ENCODE measurements at regions not wholly inside any gene's neighbourhood (a gene's known extent, or its start where the extent isn't known, plus 50 kb on each side); places are given as distances from the start of the nearest gene placed in this dataset.

- no peaks in the 10 kb centered on the region for H3K27me3 ChIP-seq (ENCODE audit: low read length)
- no peak overlapping the region for H2AFZ ChIP-seq (ENCODE audit: low read length)
- H3K9me2 ChIP-seq (replicated peaks; ENCODE audit: insufficient read depth, low read length) = no peaks in the 10 kb centered on the region
- no peak overlapping the region for H3K4me3 ChIP-seq (ENCODE audit: low read length)
- H3K4me1 ChIP-seq (ENCODE audit: low read length) = no peaks in the 10 kb centered on the region
- no peaks in the 10 kb centered on the region for H3K36me3 ChIP-seq (ENCODE audit: insufficient read depth, low read length)
- H4K20me1 ChIP-seq (ENCODE audit: insufficient read depth, low read depth, low read length) = no peaks in the 10 kb centered on the region
- DNase-seq = no peak
- no peak overlapping the region for H3K27ac ChIP-seq (ENCODE audit: low read length)
- no peak overlapping the region for H3K9ac ChIP-seq (ENCODE audit: low read length)
- no peaks in the 10 kb centered on the region for H3K79me2 ChIP-seq (ENCODE audit: low read length)
- H3K4me2 ChIP-seq (ENCODE audit: low read depth, low read length, poor library complexity, severe bottlenecking) = no peak overlapping the region
- H3K9me3 ChIP-seq (ENCODE audit: low read length) = no peaks in the 10 kb centered on the region
Measured at GRCh38 chr2:18411626-18412025, 148.8 kb downstream of the RDH14 start.

DNA sequence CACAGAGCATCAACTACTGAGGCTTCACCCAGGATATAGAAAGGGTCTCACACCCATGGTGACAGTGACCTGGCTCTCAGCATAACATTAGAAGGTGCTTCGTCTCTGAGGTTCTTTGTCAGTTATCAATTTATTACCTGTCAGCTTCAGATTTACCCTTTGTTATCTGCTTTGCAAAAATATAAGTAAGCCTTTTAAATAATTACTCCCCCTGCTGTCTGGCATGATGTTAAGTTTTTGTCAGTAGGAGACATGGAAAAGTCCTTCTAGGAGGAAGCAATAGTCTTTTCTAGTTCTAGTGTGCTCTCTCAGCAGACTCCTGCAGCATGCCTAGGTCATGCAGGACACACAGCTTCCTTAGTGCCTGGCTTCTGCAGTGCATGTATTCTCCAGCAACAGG, 149.9 kb downstream of the RDH14 start:
- no peaks in the 10 kb centered on the region for H3K9me2 ChIP-seq (replicated peaks; ENCODE audit: insufficient read depth, low read length)
- no peaks in the 10 kb centered on the region for H3K79me2 ChIP-seq (ENCODE audit: low read length)
- H3K27ac ChIP-seq (ENCODE audit: low read length) = no peak overlapping the region
- no peak for DNase-seq
- H4K20me1 ChIP-seq (ENCODE audit: insufficient read depth, low read depth, low read length) = no peaks in the 10 kb centered on the region
- no peak overlapping the region for H3K4me2 ChIP-seq (ENCODE audit: low read depth, low read length, poor library complexity, severe bottlenecking)
- H3K27me3 ChIP-seq (ENCODE audit: low read length) = no peaks in the 10 kb centered on the region
- H3K9me3 ChIP-seq (ENCODE audit: low read length) = no peaks in the 10 kb centered on the region
- no peaks in the 10 kb centered on the region for H3K4me1 ChIP-seq (ENCODE audit: low read length)
- H3K9ac ChIP-seq (ENCODE audit: low read length) = no peak overlapping the region
- no peaks in the 10 kb centered on the region for H3K36me3 ChIP-seq (ENCODE audit: insufficient read depth, low read length)
- no peak overlapping the region for H2AFZ ChIP-seq (ENCODE audit: low read length)
- no peak overlapping the region for H3K4me3 ChIP-seq (ENCODE audit: low read length)

DNA sequence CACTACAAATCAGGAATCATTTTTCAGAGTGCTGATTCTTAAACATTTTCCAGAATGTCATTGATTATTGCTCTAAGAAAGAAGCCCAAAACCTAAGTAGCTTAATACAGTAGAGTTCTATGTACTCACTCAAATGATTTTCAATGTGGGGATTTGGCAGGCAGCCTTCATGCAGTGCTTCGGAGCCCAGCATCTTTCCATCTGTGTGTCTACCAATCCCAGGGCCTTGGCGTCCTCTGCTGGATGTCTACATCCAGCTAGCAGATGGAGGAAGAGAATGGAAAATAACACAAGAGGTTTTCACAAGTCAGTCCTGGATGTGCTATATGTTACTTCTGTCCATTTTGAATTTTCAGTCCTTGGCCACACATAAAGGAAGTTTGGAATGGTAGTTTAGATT, 151.8 kb downstream of the RDH14 start:
- Histone ChIP-seq H4K20me1 (ENCODE audit: insufficient read depth, low read depth, low read length) (no peaks in the 10 kb centered on the region), H3K4me1 (ENCODE audit: low read length) (no peaks in the 10 kb centered on the region), H3K9me3 (ENCODE audit: low read length) (no peaks in the 10 kb centered on the region), H3K79me2 (ENCODE audit: low read length) (no peaks in the 10 kb centered on the region), H3K9me2 (replicated peaks; ENCODE audit: insufficient read depth, low read length) (no peaks in the 10 kb centered on the region), H3K27ac (ENCODE audit: low read length) (no peak overlapping the region), H3K4me3 (ENCODE audit: low read length) (no peak overlapping the region), H3K4me2 (ENCODE audit: low read depth, low read length, poor library complexity, severe bottlenecking) (no peak overlapping the region), H3K27me3 (ENCODE audit: low read length) (no peaks in the 10 kb centered on the region), H2AFZ (ENCODE audit: low read length) (no peak overlapping the region), H3K36me3 (ENCODE audit: insufficient read depth, low read length) (no peaks in the 10 kb centered on the region), H3K9ac (ENCODE audit: low read length) (no peak overlapping the region)
- no peak for DNase-seq

GRCh38 chr2:18406219-18406618, 154.2 kb downstream of the RDH14 start:
- Histone ChIP-seq H3K9ac (ENCODE audit: low read length) (no peak overlapping the region), H3K36me3 (ENCODE audit: insufficient read depth, low read length) (no peaks in the 10 kb centered on the region), H4K20me1 (ENCODE audit: insufficient read depth, low read depth, low read length) (no peaks in the 10 kb centered on the region), H3K4me3 (ENCODE audit: low read length) (no peak overlapping the region), H3K4me1 (ENCODE audit: low read length) (no peaks in the 10 kb centered on the region), H2AFZ (ENCODE audit: low read length) (no peak overlapping the region), H3K9me3 (ENCODE audit: low read length) (no peaks in the 10 kb centered on the region), H3K4me2 (ENCODE audit: low read depth, low read length, poor library complexity, severe bottlenecking) (no peak overlapping the region), H3K79me2 (ENCODE audit: low read length) (no peaks in the 10 kb centered on the region), H3K27me3 (ENCODE audit: low read length) (no peaks in the 10 kb centered on the region), H3K27ac (ENCODE audit: low read length) (no peak overlapping the region), H3K9me2 (replicated peaks; ENCODE audit: insufficient read depth, low read length) (no peaks in the 10 kb centered on the region)
- no peak for DNase-seq

DNA sequence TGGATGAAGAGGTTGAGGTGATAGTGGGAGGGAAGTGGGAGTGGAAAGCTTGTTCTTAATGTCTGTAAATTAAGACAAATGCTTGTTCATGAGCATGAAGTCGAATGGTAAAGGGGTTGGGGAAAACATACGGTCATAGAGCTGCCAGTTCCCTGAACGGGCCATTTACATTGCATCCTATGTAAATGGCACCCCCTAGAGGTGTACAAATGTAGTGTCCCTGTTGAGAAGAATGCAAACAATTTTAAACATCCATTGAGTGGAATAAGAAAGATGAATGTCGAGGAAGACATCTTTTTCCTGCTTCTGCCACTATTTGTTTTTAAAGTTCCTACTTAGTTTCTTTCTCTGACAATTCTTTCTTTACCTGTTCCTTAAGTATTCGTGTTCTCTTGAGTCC, 155.7 kb downstream of the RDH14 start:
- Histone ChIP-seq H4K20me1 (ENCODE audit: insufficient read depth, low read depth, low read length) (no peaks in the 10 kb centered on the region), H3K27ac (ENCODE audit: low read length) (no peak overlapping the region), H3K9me2 (replicated peaks; ENCODE audit: insufficient read depth, low read length) (no peaks in the 10 kb centered on the region), H3K36me3 (ENCODE audit: insufficient read depth, low read length) (no peaks in the 10 kb centered on the region), H3K4me3 (ENCODE audit: low read length) (no peak overlapping the region), H3K79me2 (ENCODE audit: low read length) (no peaks in the 10 kb centered on the region), H3K4me1 (ENCODE audit: low read length) (no peaks in the 10 kb centered on the region), H2AFZ (ENCODE audit: low read length) (no peak overlapping the region), H3K9ac (ENCODE audit: low read length) (no peak overlapping the region), H3K9me3 (ENCODE audit: low read length) (no peaks in the 10 kb centered on the region), H3K4me2 (ENCODE audit: low read depth, low read length, poor library complexity, severe bottlenecking) (no peak overlapping the region), H3K27me3 (ENCODE audit: low read length) (no peaks in the 10 kb centered on the region)
- peak; percentile 69 for DNase-seq

DNA sequence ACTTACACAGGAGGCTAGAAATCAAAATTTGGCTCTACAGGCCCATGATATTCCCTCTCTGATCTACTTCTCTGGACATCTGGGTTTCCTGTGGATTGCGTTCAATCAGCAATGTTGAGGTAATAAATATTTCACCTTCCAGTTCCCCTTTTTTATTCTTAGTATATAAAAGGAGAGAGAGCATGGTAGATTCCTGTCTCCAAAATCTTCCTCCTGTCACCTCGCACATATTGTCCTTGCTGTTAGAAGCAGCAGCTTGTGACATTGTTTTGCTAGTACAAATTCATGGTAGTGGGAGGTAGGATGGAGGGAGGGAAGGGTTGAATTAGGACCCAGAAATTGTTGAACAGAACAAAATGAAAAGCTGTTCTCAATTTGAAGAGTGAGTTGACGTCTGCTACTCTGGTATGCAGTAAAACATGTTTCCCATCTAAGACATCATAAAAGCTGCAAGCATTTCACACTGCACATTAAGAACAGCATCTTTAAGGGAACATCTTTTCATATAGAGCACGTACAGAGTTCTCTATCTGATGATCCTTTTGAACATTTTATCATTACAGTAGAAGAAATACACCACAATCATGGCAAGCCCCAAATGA, 156.4 kb downstream of the RDH14 start:
- Histone ChIP-seq H3K9ac (ENCODE audit: low read length) (no peak overlapping the region), H3K4me1 (ENCODE audit: low read length) (no peaks in the 10 kb centered on the region), H3K9me2 (replicated peaks; ENCODE audit: insufficient read depth, low read length) (no peaks in the 10 kb centered on the region), H4K20me1 (ENCODE audit: insufficient read depth, low read depth, low read length) (no peaks in the 10 kb centered on the region), H3K27me3 (ENCODE audit: low read length) (no peaks in the 10 kb centered on the region), H2AFZ (ENCODE audit: low read length) (no peak overlapping the region), H3K79me2 (ENCODE audit: low read length) (no peaks in the 10 kb centered on the region), H3K36me3 (ENCODE audit: insufficient read depth, low read length) (no peaks in the 10 kb centered on the region), H3K4me3 (ENCODE audit: low read length) (no peak overlapping the region), H3K4me2 (ENCODE audit: low read depth, low read length, poor library complexity, severe bottlenecking) (no peak overlapping the region), H3K9me3 (ENCODE audit: low read length) (no peaks in the 10 kb centered on the region), H3K27ac (ENCODE audit: low read length) (no peak overlapping the region)
- no peak for DNase-seq

DNA sequence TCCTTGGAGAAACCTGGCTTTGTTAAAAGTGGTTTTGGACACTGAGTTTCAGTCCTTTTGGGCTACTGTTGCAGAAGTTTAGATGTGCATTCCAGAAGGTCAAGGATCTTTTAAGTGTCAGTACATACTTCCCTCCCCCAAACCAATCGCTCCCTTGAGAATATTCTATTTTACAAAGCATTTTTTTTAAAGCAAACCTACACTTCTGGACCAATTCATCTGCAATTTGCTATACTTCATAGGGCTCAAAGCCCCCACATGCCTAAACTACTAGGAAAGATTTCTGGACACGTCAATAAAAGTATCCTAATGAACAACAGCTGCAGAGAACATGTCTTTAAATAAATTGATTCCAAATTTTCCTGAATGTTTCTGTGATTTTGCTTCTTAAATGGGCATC, 157.6 kb downstream of the RDH14 start:
- no peaks in the 10 kb centered on the region for H4K20me1 ChIP-seq (ENCODE audit: insufficient read depth, low read depth, low read length)
- H3K9ac ChIP-seq (ENCODE audit: low read length) = no peak overlapping the region
- no peaks in the 10 kb centered on the region for H3K79me2 ChIP-seq (ENCODE audit: low read length)
- no peak overlapping the region for H3K4me3 ChIP-seq (ENCODE audit: low read length)
- H3K27ac ChIP-seq (ENCODE audit: low read length) = no peak overlapping the region
- no peaks in the 10 kb centered on the region for H3K9me2 ChIP-seq (replicated peaks; ENCODE audit: insufficient read depth, low read length)
- DNase-seq = no peak
- no peaks in the 10 kb centered on the region for H3K4me1 ChIP-seq (ENCODE audit: low read length)
- H3K4me2 ChIP-seq (ENCODE audit: low read depth, low read length, poor library complexity, severe bottlenecking) = no peak overlapping the region
- H3K27me3 ChIP-seq (ENCODE audit: low read length) = no peaks in the 10 kb centered on the region
- H3K36me3 ChIP-seq (ENCODE audit: insufficient read depth, low read length) = no peaks in the 10 kb centered on the region
- H2AFZ ChIP-seq (ENCODE audit: low read length) = no peak overlapping the region
- no peaks in the 10 kb centered on the region for H3K9me3 ChIP-seq (ENCODE audit: low read length)

DNA sequence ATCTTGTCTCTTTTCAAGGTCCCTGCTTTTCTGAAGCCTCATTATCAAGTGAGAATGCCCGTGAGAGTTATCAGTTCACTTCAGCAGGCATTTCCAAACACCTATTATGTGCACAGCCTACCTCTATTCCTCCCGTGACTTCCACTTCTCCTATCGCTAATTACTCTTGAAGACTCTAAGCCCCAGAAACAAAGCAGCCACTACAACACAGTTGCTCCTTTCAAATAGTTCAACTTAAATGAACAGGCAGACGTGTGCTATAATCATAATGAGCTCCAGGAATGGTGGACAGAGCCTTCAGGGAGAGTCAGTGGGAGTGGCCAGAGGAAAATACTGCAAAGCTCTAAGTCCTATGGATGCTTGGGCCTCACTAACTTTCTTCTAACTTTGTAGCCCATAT, 159.0 kb downstream of the RDH14 start:
- Histone ChIP-seq H3K9me3 (ENCODE audit: low read length) (no peaks in the 10 kb centered on the region), H3K4me1 (ENCODE audit: low read length) (no peaks in the 10 kb centered on the region), H3K4me2 (ENCODE audit: low read depth, low read length, poor library complexity, severe bottlenecking) (no peak overlapping the region), H3K27me3 (ENCODE audit: low read length) (no peaks in the 10 kb centered on the region), H3K4me3 (ENCODE audit: low read length) (no peak overlapping the region), H3K9ac (ENCODE audit: low read length) (no peak overlapping the region), H3K27ac (ENCODE audit: low read length) (no peak overlapping the region), H3K9me2 (replicated peaks; ENCODE audit: insufficient read depth, low read length) (no peaks in the 10 kb centered on the region), H4K20me1 (ENCODE audit: insufficient read depth, low read depth, low read length) (no peaks in the 10 kb centered on the region), H3K79me2 (ENCODE audit: low read length) (no peaks in the 10 kb centered on the region), H3K36me3 (ENCODE audit: insufficient read depth, low read length) (no peaks in the 10 kb centered on the region), H2AFZ (ENCODE audit: low read length) (no peak overlapping the region)
- no peak for DNase-seq

GRCh38 chr2:18399601-18400000, 160.9 kb downstream of the RDH14 start:
- Histone ChIP-seq H3K4me1 (ENCODE audit: low read length) (no peaks in the 10 kb centered on the region), H3K9me2 (replicated peaks; ENCODE audit: insufficient read depth, low read length) (no peaks in the 10 kb centered on the region)

More at GRCh38 chr2:18399601-18400000, 160.9 kb downstream of the RDH14 start:
- no peak overlapping the region for H3K27ac ChIP-seq (ENCODE audit: low read length)
- no peaks in the 10 kb centered on the region for H3K9me3 ChIP-seq (ENCODE audit: low read length)
- no peak overlapping the region for H3K9ac ChIP-seq (ENCODE audit: low read length)
- no peak for DNase-seq
- H3K4me3 ChIP-seq (ENCODE audit: low read length) = no peak overlapping the region
- H3K27me3 ChIP-seq (ENCODE audit: low read length) = no peaks in the 10 kb centered on the region
- no peaks in the 10 kb centered on the region for H3K36me3 ChIP-seq (ENCODE audit: insufficient read depth, low read length)
- no peak overlapping the region for H3K4me2 ChIP-seq (ENCODE audit: low read depth, low read length, poor library complexity, severe bottlenecking)
- no peaks in the 10 kb centered on the region for H4K20me1 ChIP-seq (ENCODE audit: insufficient read depth, low read depth, low read length)
- no peaks in the 10 kb centered on the region for H3K79me2 ChIP-seq (ENCODE audit: low read length)
- no peak overlapping the region for H2AFZ ChIP-seq (ENCODE audit: low read length)
